Frontal cortex (tissue), 3 donors: ENCODE measurements at regions not wholly inside any gene's neighbourhood (a gene's known extent, or its start where the extent isn't known, plus 50 kb on each side); places are given as distances from the start of the nearest gene placed in this dataset.
A peak's percentile ranks its signal among the peaks of the same experiment; 100 is the strongest.
"Not testable (repeated sequence)": the region's sequence is repeated elsewhere in the genome, so short reads cannot be mapped to it uniquely, and the experiment has no call there.

Source experiments
- DNase-seq, 2 donors: peaks; one replicate each; pipeline ENCODE4 v3.0.0; 2012; ENCODE audit warnings: low spot score in 2 of 2
- FAIRE-seq: peaks from 2 replicates; lab custom pipeline; 2012; peaks lifted over from hg19 to GRCh38; lab: Jason Lieb, UNC
- donor health status: control.
- donor health status: control.
- donor health status: control.

DNA sequence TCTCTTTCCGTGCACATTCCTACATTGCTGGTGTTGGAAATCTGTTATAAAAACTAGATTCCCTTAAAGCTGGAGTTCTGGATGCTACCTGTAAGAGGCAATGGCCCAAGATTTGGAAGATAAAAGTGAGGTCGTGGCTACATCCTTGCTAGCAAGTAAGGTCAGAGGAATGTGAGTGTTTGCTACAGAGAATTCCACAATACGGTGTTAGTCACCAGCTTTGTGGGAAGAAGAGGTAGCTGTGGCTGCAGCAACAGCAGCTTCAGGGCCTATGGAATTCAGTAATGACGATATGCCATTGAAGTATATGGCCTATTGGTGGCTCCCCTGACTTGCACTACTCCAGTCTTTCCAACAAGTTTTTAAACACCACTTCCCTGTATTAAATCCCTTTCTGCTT is 227.7 kb upstream of the TMEM260 start:
- FAIRE-seq, result no peak

DNA sequence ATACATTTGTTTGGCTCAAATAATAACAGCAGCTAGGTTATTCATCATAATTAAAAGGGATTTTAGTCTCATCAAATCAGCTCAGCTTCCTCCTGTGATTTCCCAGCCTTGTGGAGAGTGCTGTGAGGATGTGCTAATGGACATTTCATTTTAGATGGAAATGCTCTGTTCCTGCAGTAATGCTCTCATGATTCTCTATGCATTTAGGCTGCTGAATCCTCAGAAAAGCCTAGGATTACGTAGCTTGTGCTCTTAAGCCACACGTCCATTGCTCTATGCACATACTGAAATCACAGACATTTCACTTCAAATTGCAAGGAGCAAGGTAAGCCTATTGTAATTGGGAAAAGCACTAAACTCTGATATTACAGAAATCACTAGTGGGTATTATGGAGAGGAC is 226.6 kb upstream of the TMEM260 start:
- no peak for FAIRE-seq
- DNase-seq, result no peak

More for the DNA sequence above, 227.7 kb upstream of the TMEM260 start:
- DNase-seq, result no peak

DNA sequence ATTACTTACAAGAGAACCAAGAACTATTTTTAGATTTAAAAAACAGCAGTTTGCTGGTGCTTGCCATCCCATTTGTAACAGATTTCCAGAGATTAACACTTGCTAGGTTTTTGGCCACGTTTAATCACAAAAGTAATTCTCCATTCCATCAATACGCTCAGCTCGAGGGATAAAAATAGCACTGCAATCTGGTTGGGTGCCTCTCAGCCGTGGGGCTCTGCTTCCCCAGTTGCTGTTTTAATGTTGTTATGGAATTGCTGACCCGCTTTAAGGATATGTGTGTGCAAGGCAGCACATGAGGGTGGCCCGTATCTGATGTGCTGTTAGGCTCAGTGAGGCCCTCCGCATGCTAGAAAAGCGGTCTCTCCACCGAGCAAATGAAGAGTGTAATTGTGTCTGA is 222.2 kb upstream of the TMEM260 start:
- DNase-seq (no peak), FAIRE-seq (no peak)

DNA sequence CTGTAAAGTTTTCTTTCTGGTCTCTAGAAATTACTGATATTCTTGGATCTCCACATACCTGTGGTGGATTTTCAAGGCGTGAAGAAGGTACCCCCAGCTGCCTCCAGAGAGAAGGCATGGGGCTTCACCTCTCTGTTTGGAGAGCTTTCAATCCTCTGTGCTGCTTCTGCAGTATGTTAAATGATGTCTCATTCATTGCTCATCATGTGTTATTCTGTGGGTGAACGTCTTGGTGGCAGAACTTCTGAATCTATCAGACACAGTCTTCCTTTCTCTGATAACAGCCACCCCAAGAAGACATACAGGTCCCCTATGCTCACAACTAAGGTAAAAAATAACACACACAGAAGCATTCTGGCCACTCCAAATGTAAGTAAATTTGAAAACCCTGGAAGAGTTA is 221.3 kb upstream of the TMEM260 start:
- no peak for FAIRE-seq
- no peak for DNase-seq

DNA sequence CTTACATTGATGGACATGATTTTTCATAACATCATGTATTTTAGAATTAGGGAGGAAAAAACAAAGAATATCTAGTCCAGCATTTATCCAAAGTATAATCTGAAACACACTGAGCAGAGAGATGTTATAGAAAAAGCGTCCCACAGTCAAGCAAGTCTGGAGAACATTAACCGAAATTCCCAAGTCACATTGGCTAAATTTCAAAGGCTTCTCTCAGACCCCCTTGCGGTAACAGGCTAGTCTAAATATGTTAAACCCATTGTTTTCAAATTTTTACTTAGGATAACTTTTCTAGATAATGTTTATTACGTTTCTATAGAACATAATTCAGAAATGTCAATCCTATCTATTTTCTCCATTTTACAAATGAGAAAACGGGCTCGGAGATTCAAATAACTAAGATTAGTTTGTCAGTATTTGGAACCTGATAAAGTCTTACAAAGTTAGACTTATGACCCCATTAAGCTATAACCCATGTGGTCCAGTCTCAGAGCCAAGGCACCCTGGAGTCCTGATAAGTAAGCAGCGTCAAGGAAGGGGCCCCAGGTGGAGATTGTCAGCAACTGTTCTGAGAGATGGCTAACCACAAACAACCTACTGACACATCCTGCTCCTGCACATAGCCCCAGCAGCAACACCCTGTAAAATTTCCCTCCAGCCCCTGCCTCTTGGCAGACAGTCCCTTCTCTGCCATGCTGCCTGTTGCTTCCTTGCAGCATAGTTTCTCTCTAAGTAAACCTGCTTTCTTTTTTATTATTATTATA is 220.6 kb upstream of the TMEM260 start:
- DNase-seq, result no peak
- FAIRE-seq, result no peak

DNA sequence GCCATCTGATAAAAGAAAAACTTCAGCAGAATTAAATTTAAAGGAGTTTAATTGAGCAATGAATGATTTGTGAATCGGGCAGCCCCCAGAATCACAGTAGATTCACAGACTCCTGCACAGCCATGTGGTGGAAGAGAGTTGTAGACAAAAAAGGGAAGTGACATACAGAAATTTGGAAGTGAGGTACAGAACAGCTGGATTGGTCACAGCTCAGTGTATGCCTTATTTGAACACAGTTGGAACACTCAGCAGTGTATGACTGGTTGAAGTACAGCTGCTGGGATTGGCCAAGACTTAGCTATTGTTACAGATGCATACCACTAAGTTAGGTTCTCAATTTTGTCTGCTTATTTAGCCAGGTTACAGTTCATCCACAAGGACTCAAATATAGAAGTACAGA is 213.9 kb upstream of the TMEM260 start:
- not testable (repeated sequence) for DNase-seq, FAIRE-seq

DNA sequence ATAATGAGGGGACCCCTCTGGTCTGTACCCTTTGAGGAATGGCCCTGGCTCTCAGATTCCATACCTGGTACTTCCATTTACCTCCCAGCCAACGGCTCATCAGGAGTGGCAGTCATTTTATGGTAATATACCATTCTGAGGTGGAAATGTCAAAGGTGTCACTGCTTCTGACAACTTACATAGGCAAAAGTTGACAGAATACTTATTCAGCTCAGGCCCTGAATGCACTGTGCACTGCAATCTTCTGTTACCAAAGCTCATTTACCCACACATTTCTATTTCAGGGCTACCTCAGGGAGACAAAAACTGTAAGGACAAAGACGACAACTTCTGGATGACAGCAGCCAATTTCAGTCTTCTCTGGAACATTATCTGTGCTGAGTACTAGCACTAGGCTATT is 212.2 kb upstream of the TMEM260 start:
- DNase-seq (no peak), FAIRE-seq (no peak)

DNA sequence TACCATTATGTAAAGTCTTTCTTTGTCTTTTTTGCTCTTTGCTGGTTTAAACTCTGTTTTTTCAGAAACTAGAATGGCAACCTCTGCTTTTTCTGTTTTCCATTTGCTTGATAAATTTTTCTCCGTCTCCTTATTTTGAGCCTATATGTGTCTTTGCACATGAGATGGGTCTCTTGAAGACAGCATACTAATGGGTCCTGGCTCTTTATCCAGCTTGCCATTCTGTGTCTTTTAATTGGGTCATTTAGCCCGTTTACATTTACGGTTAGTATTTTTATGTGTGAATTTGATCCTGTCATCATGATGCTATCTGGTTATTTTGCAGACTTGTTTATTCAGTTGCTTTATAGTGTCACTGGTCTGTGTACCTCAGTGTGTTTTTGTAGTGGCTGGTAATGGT is 207.9 kb upstream of the TMEM260 start:
- DNase-seq, result no peak
- no peak for FAIRE-seq

DNA sequence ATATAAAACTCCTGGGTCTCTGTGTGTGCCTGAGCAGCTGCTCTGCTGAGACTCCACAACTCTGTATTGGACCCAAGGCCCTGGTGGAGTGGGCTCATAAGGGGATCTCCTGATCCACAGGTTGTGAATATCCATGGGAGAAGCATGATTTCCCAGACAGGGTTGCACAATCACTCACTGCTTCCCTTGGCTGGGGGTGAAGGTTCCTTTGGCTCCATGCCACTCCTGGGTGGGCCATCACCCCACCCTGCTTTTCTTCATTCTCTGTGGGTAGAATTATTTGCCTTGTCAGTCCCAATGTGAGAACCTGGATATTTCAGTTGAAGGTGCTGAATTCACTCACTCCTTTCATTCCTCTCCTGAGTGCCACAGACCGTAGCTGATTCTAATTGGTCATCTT is 205.2 kb upstream of the TMEM260 start:
- DNase-seq (no peak), FAIRE-seq (no peak)

DNA sequence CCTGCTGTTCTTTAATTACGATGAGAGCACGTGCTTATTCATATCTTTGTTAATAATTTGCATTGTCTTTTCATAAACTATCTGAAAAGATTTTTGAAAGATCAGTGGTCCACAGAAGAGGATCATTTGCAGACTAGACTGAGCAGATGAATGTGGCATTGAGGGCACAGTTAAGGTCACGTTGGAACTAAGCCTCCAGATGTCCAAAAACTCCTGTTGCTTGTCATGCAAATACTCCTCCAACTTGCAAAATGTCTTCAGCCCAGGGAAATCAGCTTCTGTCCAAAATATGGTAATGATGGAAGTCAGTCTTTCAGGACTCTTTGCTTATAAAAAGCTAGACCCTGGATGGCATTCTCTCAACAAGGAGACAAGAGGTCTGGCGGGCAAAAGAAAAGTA is 201.6 kb upstream of the TMEM260 start:
- no peak for DNase-seq

DNA sequence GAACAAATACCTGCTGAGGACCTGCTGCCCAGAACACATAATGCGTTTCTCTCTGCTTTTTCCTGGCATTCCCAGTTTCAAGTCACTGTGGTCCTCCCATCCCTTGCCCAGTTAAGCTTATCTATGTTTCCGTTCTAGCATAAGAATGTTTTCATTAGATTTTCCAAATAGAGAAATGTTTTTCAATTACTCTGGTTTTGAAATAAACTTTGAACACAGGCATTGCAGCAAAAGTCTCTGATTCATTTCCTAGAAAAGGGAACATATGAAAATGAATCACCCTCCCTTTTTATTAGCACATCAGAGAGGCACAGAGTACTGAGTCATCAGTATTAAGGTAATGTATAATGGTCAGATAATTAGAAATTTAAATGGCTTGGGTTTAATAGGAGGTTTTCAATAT is 201.1 kb upstream of the TMEM260 start:
- no peak for DNase-seq
- no peak for FAIRE-seq

More for the DNA sequence above, 201.6 kb upstream of the TMEM260 start:
- FAIRE-seq, result no peak

DNA sequence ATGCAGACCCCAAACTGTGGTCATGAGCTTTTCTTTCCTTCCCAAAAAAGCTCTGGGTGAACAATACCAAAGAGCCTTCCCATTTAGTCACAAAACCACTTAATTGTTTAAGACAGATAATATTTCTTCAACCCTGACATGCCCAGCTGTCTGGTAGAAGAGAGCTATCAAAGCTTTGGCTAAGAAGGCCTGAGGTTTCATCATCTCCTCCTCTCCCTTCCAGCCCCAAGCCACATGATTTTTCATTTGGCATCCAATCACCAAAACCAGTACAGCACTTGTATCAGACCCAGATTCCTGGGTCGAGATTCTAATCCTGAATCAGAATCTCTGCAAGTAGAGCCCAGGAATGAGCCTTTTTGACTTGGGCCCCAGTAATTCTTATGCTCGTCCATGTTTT is 199.6 kb upstream of the TMEM260 start:
- no peak for DNase-seq
- FAIRE-seq, result no peak

DNA sequence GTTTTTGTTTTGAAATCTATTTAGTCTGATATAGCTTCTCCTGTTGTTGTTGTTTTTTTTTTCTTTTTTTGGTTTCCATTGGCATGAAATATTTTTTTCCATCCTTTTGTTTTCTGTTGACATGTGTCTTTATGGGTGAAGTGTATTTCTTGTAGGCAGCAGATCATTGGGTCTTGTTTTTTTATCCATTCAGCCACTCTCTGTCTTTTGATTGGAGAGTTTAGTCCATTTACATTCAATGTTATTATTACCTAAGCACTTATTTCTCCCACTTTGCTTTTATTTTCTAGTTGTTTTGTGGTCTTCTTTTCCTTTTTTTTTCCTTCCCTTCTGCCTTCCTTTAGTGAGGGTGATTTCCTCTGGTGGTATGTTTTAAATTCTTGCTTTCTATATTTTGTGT is 193.6 kb upstream of the TMEM260 start:
- FAIRE-seq (peak; percentile 43), DNase-seq (no peak)

DNA sequence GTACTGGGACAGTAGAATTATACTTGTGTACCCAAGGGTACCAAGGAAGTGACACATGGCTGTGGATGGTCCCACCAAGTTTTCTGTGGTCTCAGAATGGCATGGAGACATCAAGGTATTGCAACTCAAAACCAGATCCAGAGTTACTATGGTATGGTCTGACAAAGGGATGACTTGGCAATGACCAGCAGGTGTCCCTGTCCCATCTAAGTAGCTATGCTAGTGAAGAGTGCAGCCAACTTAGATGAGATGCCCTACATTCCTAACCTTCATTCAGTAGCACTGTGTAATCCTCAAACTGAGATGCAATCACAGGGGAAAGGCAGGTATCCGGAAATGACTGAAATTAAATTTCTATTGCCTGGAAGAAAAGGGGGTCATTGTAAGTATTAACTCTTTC is 188.7 kb upstream of the TMEM260 start:
- FAIRE-seq (no peak), DNase-seq (no peak)

DNA sequence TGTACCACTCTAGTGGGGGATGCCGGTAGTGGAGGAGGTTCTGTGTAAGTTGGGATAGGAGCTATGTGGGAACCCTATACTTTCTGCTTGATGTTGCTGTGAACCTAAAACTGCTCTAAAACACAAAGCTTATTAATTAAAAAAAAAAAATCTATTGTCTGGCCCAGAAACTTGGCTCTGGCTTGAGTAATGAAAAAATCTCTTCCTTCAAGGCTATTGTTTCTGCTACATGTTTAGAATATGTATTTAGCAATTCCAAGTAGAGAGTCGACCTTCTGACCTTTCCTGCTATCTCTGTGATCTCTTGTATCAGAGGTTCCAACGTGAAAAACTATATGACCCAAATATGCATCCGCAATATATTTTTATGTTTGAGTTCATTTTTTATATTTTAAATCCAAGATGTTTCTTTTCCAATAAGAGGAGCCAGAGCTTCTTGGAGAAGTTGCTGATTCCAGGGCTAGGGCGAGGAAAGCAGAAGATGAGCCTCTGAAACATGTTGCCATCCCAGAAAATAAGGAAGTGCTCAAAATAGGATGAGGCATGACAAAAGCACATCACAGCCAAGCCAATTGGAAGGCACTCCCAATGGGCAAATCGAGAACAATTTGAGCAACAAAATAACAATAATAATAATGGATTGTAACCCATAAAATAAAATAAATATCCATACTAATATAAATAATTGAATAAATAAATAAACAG is 184.6 kb upstream of the TMEM260 start:
- FAIRE-seq (no peak), DNase-seq (no peak)

DNA sequence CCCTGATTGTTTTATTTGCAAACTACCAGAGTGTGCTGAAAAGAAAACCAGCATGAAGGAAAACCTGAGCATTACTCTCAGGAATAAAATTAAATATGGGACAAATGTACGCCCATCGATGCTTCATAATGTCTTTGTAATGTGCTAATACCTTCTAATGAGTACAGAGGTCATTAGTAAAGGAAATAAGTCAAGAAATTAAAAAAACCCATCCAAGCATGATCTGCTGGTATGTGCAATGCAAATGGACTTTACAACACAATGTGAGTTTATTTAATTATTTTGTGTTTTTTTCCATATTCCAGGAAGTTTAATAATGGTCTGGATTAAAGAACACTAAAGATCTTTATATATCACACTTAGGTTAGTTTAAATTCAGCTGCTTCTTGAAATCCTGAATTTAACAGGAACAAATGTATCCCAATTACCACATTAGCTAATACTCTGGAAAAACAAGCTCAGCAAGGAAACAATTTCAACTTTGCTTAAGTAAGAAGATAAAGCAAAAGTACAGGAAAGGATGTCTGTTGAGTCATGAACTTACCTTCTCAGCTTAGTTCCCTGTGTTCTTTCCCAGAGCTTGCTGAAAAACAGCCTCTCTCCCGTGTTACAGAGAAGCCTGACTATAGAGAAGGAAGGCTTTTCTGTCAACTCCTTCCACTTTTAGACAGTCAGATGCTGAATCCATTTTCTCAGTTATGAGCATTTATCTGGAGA is 179.3 kb upstream of the TMEM260 start:
- no peak for DNase-seq
- no peak for FAIRE-seq

DNA sequence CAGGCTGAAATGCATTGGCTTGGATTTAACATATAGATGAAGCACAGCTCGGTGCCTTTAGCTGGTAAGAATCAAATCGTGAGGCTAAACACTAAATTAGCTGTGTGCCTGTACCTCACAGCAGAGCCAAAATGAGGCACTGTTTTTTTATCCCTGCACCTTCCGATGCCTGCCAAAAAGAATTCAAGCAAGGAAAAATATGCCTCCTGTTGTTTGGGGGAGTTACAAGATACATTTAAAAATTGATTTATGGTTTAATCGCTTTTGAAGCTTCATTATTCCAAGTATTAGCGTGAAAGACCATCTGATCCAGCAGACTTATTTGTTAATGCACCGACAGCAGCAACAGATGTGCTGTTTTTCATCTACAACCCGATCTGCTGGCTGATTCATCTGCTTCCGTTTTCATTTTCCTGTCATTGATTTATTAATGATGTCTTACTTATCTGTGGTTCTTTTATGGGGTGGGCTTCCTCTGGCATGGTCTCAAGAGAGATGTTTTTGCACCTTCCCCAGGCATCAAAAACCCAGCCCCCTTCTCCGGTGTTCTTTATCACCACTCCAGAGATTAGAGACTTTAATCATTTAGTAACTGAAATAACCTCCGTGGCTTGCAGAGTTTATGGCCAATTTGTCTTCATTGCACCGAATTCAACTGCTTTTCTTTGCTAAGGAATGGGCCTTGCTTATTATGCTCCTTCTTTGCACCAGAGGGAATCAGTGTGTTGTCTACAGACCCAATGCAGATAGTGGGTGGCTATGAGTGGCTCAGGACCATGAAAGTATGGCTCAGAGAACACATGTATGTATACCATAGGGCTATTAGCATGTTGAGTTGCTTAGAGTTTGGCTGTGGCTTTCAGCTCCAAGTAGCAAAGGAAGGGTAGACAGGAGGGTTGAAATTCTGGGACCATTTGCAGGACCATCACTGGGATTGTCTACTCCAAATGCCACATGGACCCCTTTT is 166.8 kb upstream of the TMEM260 start:
- FAIRE-seq, result no peak

DNA sequence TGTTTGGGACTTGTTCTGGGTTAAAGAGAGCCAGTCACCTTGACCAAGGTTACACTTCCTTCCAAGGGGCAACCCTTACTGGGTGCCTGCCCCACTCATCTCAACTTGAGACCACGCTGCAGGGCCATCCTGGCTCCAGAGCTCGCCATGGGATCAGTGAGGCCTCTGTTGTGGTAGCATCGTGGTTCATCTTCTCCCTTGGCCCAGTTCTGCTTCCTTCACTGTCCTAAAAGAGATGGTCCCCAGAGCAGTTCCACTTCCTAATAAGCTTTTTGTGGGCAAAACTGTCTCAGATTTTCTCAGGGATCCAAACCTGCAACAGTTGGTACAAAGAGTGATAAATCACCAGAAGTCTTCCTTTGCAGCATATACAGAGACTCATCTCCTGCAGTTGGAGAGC is 165.9 kb upstream of the TMEM260 start:
- no peak for FAIRE-seq
- no peak for DNase-seq

More for the DNA sequence above, 166.8 kb upstream of the TMEM260 start:
- DNase-seq, result no peak

DNA sequence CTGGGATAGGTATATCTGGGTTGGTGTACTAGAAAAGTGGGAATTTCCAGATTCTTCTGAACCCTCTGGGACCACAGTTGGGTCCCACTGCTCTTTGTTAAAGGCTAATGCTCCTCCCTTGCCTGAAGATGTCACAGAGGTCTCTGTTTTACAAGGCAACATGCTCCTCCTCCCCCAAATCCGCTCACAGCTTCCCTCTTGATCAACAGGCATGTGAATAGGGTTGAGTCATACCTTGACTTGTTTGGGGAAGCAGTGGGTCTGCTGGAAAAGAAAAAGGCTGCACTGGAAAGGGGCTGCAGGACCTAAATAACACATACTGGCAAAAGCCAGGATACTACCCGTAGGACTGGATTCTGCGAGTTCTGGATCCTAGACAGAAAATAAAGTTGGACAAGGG is 165.4 kb upstream of the TMEM260 start:
- FAIRE-seq (no peak), DNase-seq (no peak)

DNA sequence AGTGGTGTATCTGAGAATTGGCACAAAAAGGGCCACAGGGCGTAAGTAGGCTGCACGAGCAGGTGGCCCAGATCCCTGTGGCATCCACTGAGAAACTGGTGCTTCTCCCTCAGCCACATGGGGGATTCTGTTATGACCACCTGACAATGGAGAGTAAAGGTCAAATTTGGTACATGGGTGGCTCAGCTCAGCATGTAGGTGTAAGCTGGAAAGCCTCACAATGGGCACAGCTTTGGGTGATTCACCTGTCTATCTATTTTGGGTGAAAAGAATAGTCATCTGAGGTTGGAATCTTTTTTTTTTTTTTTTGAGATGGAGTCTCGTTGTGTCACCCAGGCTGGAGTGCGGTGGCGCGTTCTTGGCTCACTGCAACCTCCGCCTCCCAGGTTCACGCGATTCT is 163.4 kb upstream of the TMEM260 start:
- FAIRE-seq (no peak), DNase-seq (no peak)
